HL-60/S4 (cell line): ENCODE measurements at regions not wholly inside any gene's neighbourhood (a gene's known extent, or its start where the extent isn't known, plus 50 kb on each side); places are given as distances from the start of the nearest gene placed in this dataset.
"Not testable (repeated sequence)": the region's sequence is repeated elsewhere in the genome, so short reads cannot be mapped to it uniquely, and the experiment has no call there.

Experiments used
- in situ Hi-C: fragments of 300-500 bp; cut with MboI; formaldehyde crosslinking; loops from 2 replicates; pipeline ENCODE4 v1.14.3; 2022; ENCODE audit warnings: low sequenced_read_pairs

DNA sequence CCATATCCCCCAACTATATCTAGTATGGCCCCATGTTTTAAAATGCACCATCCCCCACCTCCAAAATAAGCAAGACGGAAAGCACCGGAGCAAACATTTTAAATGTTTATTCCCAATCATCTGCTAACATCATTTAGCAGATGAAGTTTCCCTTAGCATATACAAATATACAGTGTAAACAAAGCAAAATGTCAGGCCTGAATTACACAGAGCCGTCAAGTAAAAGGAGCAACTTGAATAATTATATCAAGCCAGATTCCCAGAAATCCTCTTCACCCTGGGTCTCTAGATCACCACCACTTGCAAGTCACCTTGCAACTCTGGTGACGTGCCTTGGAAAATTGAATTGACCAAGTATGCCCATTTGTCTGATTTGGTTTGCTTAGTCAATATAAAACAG is 91.6 kb upstream of the COL1A2 start:
- in situ Hi-C loops = no loop called here

DNA sequence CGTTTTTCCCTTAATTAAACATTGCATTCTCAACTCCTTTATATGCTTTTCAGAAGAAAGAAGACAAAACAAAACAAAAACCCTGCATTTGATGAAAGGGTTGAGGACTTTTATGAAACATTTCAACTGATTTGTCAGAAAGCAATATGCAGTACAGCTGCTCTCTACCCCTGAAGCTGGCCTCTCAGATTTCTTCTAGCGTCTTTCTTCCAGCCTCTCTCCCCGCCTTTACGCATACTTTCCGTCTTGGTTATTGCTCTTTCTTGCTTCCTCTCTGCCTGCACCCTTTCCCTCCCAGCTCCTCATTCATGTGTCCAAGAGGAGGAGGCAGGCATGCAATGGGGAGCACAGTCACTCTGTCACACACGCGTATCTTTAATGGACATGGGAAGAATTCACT is 91.0 kb upstream of the COL1A2 start:
- in situ Hi-C loops = no loop called here

- in situ Hi-C loops = no loop called here
Observed at GRCh38 chr7:94304878-94305277, 89.8 kb upstream of the COL1A2 start.

GRCh38 chr7:94305836-94306235 is 88.9 kb upstream of the COL1A2 start:
- in situ Hi-C loops = no loop called here

DNA sequence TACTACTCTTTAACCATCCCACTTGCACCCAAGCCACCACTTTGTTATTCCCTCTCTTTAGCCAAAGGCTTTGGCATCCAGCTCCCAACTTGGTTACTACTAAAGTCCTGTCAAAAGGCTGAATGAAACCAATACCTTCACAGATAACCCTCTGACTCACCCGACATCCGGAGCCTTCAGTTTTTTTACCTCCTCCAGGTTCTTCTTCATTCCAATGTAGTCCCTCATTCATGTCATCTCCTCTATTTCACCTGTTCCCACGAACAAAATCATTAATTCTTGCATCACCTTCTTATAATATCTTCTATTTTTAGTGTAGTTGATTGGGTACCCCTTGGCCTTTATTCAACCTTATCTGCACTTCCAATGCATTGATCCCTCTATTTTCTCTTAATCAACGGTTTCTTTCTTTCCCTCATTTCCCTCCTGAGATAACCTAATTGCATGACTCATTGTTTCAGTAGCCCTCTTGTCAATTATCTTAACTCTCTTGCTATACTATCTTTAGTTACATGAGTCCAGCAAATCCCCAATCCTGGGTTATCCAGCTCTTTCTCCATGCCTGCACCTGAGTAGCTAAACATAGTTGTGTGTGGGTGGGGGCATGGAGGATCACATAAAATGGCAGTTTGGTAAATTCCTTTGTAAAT is 87.2 kb upstream of the COL1A2 start:
- in situ Hi-C loops = no loop called here

DNA sequence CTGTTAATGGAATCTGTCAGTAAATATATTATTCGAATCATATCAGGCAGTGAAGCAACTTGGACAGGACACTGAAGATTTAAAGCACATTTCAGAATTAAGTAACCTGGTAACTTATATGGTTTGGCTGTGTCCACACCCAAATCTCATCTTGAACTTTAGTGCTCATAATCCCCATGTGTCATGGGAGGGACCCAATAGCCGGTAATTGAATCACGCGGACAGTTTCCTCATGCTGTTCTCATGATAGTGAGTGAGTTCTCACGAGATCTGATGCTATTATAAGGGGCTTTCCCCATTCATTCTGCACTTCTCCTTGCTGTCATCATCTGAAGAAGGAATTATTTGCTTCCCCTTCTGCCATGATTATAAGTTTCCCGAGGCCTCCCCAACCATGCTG is 83.2 kb upstream of the COL1A2 start:
- in situ Hi-C loops = no loop called here

- in situ Hi-C loops = no loop called here
Observed at GRCh38 chr7:94313926-94314325, 80.8 kb upstream of the COL1A2 start.

DNA sequence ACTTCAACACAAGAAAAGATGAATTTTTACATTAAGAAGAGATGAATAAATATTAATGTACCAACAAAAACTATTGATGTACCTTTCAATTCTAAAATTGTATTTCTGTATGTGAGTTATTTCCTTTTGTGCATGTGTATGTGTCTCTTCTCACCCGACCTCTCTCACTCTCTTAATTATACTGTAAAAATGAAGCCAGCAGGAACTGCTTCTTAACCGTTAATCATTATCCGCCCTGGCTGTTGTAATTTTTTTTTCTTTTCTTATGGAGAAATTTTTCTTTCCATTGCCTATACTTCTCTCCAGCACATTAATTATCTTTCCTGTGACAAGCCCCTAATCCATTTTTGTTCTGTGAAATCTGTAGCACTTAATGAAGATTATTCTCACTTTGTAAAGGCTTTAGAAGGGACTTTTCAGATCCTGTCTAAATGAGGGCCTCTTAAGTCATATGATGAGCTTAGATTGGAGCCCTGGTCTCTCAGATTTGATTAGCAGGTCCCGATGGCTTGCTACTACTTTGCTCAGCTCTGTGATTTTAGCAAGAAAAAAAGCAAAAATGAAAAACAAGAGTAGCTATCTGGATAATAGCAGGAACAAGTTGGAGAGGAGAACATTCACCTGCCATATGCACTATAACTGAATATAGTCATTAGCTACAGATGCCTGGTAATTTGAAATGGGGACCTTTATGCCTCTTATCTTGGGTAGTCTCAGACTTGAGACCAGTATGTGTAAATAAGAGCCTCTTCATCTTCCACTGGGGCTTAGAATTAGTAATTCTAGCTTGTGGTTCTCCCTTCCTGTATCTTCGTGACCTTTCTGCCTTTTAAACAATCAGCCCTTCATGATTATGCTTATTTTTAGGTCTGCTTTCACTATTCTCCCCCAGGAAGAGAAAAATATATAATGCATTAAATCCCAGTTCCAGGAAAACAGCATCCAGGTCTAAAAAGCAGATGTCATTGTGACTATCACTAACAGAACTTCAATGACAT is 80.0 kb upstream of the COL1A2 start:
- in situ Hi-C loops = no loop called here

DNA sequence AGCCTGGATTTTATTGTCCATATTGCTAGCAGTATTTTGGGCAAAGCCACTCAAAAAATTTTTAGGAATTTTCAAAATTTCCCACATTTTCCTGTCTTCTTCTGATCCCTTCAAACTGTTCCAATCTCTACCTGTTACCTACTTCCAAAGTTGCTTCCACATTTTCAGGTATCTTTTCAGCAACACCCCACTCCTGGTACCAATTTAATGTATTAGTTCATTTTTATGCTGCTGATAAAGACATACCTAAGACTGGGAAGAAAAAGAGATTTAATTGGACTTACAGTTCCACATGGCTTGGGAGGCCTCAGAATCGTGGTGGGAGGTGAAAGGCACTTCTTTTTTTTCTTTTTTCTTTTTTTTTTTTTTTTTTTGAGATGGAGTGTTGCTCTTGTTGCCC is 73.6 kb upstream of the COL1A2 start:
- in situ Hi-C loops = not testable (repeated sequence)

DNA sequence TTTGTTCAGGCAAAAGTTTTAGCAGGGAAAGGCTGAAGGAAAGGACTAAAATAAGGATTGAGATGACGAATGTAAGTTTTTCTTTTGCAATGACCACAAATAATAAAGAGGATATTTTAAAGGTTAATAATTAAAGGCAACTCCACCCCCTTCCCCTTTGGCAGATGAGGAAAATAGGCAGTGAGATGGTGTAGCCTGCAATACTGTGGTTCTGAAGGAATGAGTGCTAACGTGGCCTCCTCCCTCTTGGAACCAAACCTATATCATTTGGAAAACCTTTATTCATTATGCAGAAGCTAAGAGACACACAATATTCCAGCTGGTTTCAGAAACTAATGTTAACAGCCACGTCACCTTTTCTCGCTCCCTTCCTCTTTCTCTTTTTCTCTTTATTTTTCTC is 70.9 kb upstream of the COL1A2 start:
- in situ Hi-C loops = no loop called here

DNA sequence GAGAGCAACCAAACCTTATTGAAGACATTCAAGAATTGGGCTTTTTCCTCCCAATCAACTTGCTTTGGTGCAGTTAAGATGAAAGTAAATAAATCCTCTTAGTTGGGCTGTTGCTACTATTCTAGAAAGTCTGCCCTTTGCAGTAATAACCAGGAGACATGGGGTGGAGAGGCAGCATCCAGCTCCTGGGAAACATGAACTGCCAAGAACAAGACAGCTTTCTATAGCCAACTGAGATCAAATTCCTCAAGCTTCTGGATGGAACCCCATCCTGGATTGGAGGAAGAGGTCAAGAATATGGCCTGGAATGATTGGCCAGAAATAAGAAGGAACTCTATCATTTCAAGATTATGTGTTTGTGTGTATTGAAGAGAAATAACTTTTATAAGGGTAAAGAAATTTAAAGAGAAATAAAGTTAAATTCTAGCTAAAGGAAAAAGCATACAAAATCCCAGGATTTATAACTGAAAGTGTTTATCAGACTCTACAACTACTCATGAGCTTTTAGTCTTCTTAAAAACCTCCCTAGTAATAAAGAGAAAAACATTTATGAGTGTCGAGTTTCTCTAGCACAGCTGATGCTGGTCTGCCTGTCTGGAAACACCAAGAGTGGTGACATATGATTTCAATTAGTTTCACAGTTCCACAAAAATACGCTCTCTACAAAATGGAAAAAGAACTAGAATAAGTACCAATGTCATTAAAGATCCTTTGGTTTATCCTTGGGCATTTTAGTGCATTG is 70.1 kb upstream of the COL1A2 start:
- in situ Hi-C loops = no loop called here

DNA sequence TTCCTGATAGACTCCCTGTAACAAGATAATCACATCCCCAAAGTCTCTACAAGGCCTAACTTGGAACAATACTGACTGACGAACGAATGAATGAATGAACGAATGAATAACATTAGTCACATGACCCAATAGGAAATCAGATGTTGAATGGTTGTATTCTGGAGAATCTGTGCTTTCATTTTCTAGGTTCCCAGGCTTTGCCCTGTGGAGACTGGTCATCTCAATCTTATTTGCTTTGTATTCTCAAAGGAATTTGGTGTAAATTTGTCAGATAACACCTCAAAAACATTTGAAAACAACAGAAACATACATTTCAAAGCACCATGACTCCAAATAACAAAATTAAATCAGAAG is 69.6 kb upstream of the COL1A2 start:
- in situ Hi-C loops = no loop called here

DNA sequence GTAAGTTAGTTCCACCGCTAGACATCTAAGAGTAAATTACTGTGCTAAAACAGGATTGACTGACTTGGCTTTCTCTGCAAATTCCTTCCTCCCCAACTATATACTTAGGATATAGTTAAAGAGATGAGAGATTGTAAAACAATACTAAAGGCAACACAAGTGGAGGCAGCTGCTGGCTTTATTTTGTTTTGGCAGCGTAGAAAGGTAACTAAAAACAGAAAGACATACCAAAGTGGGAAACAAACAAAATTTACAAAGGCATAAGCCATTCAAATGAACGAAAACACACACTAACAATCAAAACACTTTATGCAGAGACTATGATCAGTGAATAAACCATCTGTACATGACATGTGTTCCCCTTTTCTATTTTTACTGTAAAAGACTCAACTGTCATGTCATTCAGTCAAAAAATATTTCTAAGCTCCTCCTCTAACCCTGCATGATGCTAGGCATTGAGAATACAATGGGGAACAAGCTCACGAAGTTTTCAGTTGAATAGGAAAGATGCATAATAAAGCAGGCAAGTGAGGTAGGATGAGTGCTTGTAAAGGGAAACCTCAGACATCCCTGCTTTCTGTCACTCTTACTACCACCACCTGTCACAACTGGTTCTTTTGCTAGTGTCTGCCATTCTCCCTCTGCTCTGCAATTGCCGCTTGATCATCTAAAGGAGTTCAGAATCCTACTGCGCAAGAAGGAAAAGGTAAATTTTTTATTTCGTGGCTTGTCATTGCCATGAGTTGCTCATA is 64.2 kb upstream of the COL1A2 start:
- in situ Hi-C loops = no loop called here

DNA sequence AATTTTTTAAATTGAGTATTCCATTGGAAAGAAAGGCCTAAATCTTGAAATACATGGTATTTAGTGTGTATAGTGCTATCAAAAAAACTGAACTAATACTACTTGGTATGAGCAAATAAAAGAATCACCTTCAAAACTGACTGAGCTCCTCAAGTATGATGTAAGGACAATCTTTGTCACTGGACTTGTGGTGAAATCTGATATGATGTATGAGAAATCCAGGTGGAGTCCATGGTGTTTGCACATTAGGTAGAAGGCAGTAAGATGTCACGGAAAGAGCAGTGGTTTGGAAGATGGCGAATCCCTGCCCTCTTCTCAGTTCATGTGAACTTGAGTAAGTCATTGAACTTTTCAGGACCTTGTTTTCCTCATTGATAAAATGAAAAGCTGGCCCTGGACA is 62.1 kb upstream of the COL1A2 start:
- in situ Hi-C loops = no loop called here

- in situ Hi-C loops = no loop called here
Observed at GRCh38 chr7:94333810-94334209, 60.9 kb upstream of the COL1A2 start.

DNA sequence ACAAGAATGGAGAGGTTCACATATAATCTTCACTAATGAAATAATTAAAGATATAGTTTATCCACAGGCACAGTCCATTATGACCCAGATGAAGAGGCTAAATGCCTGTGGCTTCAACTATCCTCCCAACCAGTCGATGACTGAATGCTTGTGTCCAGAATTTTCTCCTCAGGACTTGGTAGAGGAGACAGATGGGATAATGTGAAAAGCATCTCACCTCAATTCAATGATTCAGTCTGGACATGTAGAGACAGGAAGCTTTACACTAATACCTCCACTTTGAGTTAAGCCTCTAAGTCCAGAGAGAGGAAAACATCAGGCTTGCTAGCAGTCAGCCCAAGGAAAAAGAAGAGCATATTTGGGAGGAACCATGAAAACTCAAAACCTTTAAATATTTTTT is 59.1 kb upstream of the COL1A2 start:
- in situ Hi-C loops = no loop called here

DNA sequence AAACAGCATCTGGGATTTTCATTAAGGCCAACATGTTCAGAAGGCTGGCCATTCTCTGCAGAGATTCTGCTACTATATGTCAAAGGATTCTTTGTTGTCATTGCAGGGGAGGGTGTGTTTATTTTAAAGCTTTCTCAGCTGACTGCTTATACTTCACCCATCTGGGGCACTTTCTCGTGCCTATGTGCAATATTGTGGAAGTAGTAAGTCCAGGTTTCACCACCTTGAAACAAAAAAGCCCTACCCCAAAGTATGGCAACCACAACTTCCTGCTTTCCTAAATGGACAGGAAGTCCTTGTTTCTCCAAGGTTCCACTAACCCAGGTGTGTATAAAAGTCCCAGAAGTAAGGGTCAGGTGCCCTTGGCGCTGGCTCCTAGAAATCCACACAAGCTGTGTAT is 58.7 kb upstream of the COL1A2 start:
- in situ Hi-C loops = no loop called here

GRCh38 chr7:94338921-94339371 is 55.7 kb upstream of the COL1A2 start:
- in situ Hi-C loops = no loop called here

DNA sequence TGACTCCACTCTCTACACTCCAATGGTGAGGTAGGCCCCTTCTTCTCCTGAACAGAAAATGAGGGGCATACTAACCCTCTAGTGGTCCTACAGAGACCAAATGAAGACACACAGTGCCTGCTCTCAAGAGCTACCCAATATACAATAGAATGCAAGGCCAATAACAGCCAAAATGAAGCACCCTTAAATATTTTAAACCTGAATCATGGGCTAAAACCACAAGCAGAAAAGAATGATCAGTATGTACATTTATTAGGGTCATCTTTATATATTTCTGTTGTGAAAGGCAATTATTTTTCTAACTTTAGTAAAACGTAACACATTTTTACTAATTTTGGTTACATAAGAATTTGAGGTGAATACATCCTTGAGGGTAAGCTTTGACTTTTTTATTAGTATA is 49.9 kb upstream of the COL1A2 start:
- in situ Hi-C loops = no loop called here
